MM.1S (cell line): ENCODE measurements at regions not wholly inside any gene's neighbourhood (a gene's known extent, or its start where the extent isn't known, plus 50 kb on each side); places are given as distances from the start of the nearest gene placed in this dataset.

Experiments used
- DNase-seq: peaks from one replicate; pipeline ENCODE4 v3.0.0-alpha.2; 2015
- H2AFZ ChIP-seq: fragments of 300-600 bp; sonication (generic); 2 replicates; pipeline ENCODE4 v1.6.0; 2016; ENCODE audit warnings: antibody characterized with exemption, low read length
- H3F3A ChIP-seq: fragments of 300-600 bp; sonication (generic); 2 replicates; pipeline ENCODE4 v1.6.1; 2016; ENCODE audit warnings: mild to moderate bottlenecking, antibody characterized with exemption, low read length, moderate library complexity, mixed read lengths; ENCODE audit not compliant: insufficient read depth
- H3K27ac ChIP-seq: fragments of 300-600 bp; sonication (generic); 2 replicates; pipeline ENCODE4 v1.5.1; 2016; ENCODE audit warnings: mild to moderate bottlenecking, low read length
- H3K27me3 ChIP-seq: fragments of 300-600 bp; sonication (generic); replicated peaks from 2 replicates; pipeline ENCODE4 v1.6.0; 2016; ENCODE audit warnings: low read length; ENCODE audit not compliant: insufficient read depth
- H3K36me3 ChIP-seq: fragments of 300-600 bp; sonication (generic); replicated peaks from 2 replicates; pipeline ENCODE4 v1.6.1; 2016; ENCODE audit warnings: mild to moderate bottlenecking, low read length, mixed read lengths; ENCODE audit not compliant: insufficient read depth
- H3K4me1 ChIP-seq: fragments of 300-600 bp; sonication (generic); 2 replicates; pipeline ENCODE4 v1.6.1; 2016; ENCODE audit warnings: low read length, mixed read lengths
- H3K4me2 ChIP-seq: fragments of 300-600 bp; sonication (generic); 2 replicates; pipeline ENCODE4 v1.6.0; 2016; ENCODE audit warnings: low read depth, low read length
- H3K4me3 ChIP-seq: fragments of 300-600 bp; sonication (generic); 2 replicates; pipeline ENCODE4 v1.5.1; 2016; ENCODE audit warnings: low read length, mixed read lengths
- H3K79me2 ChIP-seq: fragments of 300-600 bp; sonication (generic); 2 replicates; pipeline ENCODE4 v1.6.1; 2016; ENCODE audit warnings: mixed run types, low read length, mixed read lengths
- H3K9ac ChIP-seq: fragments of 300-600 bp; sonication (generic); 2 replicates; pipeline ENCODE4 v1.6.1; 2016; ENCODE audit warnings: low read length, mixed read lengths
- H3K9me2 ChIP-seq: fragments of 300-600 bp; sonication (generic); replicated peaks from 2 replicates; pipeline ENCODE4 v1.6.1; 2016; ENCODE audit warnings: mild to moderate bottlenecking, low read length, mixed read lengths; ENCODE audit not compliant: insufficient read depth
- H3K9me3 ChIP-seq: fragments of 300-600 bp; sonication (generic); replicated peaks from 2 replicates; pipeline ENCODE4 v1.6.1; 2016; ENCODE audit warnings: mild to moderate bottlenecking, low read length, mixed read lengths; ENCODE audit not compliant: insufficient read depth
- H4K20me1 ChIP-seq: fragments of 300-600 bp; sonication (generic); 2 replicates; pipeline ENCODE4 v1.6.1; 2016; ENCODE audit warnings: mild to moderate bottlenecking, low read length, moderate library complexity, mixed read lengths; ENCODE audit not compliant: insufficient read depth
- CTCF ChIP-seq: fragments of 300-600 bp; sonication (generic); IDR thresholded peaks from 2 replicates; pipeline ENCODE4 v1.5.1; 2016; ENCODE audit warnings: antibody characterized with exemption, low read length, mixed read lengths
- EZH2 ChIP-seq: fragments of 300-600 bp; sonication (generic); optimal IDR thresholded peaks from 2 replicates; pipeline ENCODE3; 2017; ENCODE audit warnings: low read depth, mild to moderate bottlenecking, antibody characterized with exemption, low read length, mixed read lengths
- EZH2phosphoT487 ChIP-seq: fragments of 300-600 bp; sonication (generic); IDR thresholded peaks from 2 replicates; pipeline ENCODE4 v1.6.1; 2018; ENCODE audit warnings: antibody characterized with exemption, low read length

- Histone ChIP-seq H3K79me2 (no peaks in the 10 kb centered on the region), H3F3A (no peaks in the 10 kb centered on the region), H3K4me3 (no peak overlapping the region), H3K4me1 (no peaks in the 10 kb centered on the region), H4K20me1 (no peaks in the 10 kb centered on the region), H3K4me2 (no peak overlapping the region), H3K27me3 (no peaks in the 10 kb centered on the region), H3K9me2 (no peaks in the 10 kb centered on the region), H3K27ac (no peak overlapping the region), H3K9me3 (no peaks in the 10 kb centered on the region), H3K9ac (no peak overlapping the region), H3K36me3 (no peaks in the 10 kb centered on the region), H2AFZ (no peak overlapping the region)
- TF ChIP-seq CTCF (no peak), EZH2phosphoT487 (no peak), EZH2 (no peak)
- DNase-seq, result no peak
Measured at GRCh38 chr2:163375070-163375469, 360.7 kb downstream of the FIGN start.

DNA sequence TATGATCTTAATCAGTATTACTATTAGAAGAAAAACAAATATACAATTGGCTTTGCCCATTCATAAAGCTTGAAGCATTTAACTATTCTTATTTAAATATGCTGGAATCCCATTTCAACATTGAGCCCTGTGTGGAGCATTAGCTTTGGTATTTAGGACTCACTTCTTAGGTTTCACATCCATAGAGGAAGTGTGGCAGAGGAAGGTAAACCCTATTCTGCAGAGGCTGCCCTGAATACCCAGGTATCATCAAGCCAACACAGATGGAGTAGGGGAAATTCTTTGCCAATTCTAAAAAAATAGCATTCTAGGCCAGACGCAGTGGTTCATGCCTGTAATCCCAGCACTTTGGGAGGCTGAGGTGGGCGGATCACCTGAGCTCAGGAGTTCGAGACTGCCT lies 361.5 kb downstream of the FIGN start:
- H3K79me2 ChIP-seq, result no peaks in the 10 kb centered on the region
- DNase-seq, result no peak
- H3F3A ChIP-seq, result no peaks in the 10 kb centered on the region
- no peaks in the 10 kb centered on the region for H3K27me3 ChIP-seq
- H3K4me3 ChIP-seq, result no peak overlapping the region
- no peak overlapping the region for H3K27ac ChIP-seq
- TF ChIP-seq CTCF, result no peak
- TF ChIP-seq EZH2, result no peak
- no peak for TF ChIP-seq EZH2phosphoT487
- H3K4me2 ChIP-seq, result no peak overlapping the region
- H3K9me3 ChIP-seq, result no peaks in the 10 kb centered on the region
- H2AFZ ChIP-seq, result no peak overlapping the region
- H3K9ac ChIP-seq, result no peak overlapping the region
- H3K9me2 ChIP-seq, result no peaks in the 10 kb centered on the region
- no peaks in the 10 kb centered on the region for H3K4me1 ChIP-seq
- no peaks in the 10 kb centered on the region for H3K36me3 ChIP-seq
- no peaks in the 10 kb centered on the region for H4K20me1 ChIP-seq

DNA sequence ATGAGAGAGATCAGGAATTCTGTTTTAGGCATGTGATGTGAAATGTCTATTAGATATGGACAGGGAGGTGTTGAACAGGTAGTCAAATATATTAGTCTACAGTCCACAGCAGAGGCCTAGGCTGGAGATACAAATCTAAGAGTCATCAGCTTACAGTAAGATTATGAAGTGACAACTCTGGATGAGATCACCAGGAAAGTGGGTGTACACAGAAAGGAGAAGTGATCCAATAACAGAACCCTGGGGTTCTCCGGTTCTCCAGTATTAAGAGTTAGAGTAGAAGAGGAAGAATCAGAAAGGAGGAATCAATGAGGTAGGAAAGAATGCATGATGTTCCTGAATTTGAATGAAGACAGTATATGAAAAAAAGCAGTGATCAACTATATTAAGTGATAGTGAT lies 362.3 kb downstream of the FIGN start:
- no peak overlapping the region for H3K27ac ChIP-seq
- H3K4me2 ChIP-seq, result no peak overlapping the region
- H3K9ac ChIP-seq, result no peak overlapping the region
- H3K4me3 ChIP-seq, result no peak overlapping the region
- no peaks in the 10 kb centered on the region for H4K20me1 ChIP-seq
- no peaks in the 10 kb centered on the region for H3K9me3 ChIP-seq
- no peaks in the 10 kb centered on the region for H3K79me2 ChIP-seq
- H2AFZ ChIP-seq, result no peak overlapping the region
- H3K27me3 ChIP-seq, result no peaks in the 10 kb centered on the region
- H3K4me1 ChIP-seq, result no peaks in the 10 kb centered on the region
- TF ChIP-seq EZH2phosphoT487 (no peak), EZH2 (no peak), CTCF (no peak)
- no peak for DNase-seq
- H3K36me3 ChIP-seq, result no peaks in the 10 kb centered on the region
- H3F3A ChIP-seq, result no peaks in the 10 kb centered on the region
- no peaks in the 10 kb centered on the region for H3K9me2 ChIP-seq
